SW480 (cell line): ENCODE measurements at regions not wholly inside any gene's neighbourhood (a gene's known extent, or its start where the extent isn't known, plus 50 kb on each side); places are given as distances from the start of the nearest gene placed in this dataset.
"Not testable (repeated sequence)": the region's sequence is repeated elsewhere in the genome, so short reads cannot be mapped to it uniquely, and the experiment has no call there.

Experiments
- DNase-seq: peaks from one replicate; pipeline ENCODE4 v3.0.0-alpha.2; 2016; ENCODE audit warnings: low spot score

- DNase-seq, result no peak
These were observed 317.6 kb downstream of the LNPK start for GRCh38 chr2:175684466-175684865.

GRCh38 chr2:175679728-175680127 lies 322.3 kb downstream of the LNPK start:
- DNase-seq, result no peak

GRCh38 chr2:175679231-175679630 lies 322.8 kb downstream of the LNPK start:
- no peak for DNase-seq

GRCh38 chr2:175677880-175678279 lies 324.2 kb downstream of the LNPK start:
- DNase-seq, result no peak

- no peak for DNase-seq
These were observed 325.3 kb downstream of the LNPK start for GRCh38 chr2:175676813-175677212.

- DNase-seq, result not testable (repeated sequence)
These were observed 333.3 kb downstream of the LNPK start for GRCh38 chr2:175668804-175669203.

GRCh38 chr2:175662335-175662734 lies 339.7 kb downstream of the LNPK start:
- DNase-seq, result no peak

GRCh38 chr2:175648577-175649063 lies 353.4 kb downstream of the LNPK start:
- DNase-seq, result no peak

- no peak for DNase-seq
These were observed 355.0 kb downstream of the LNPK start for GRCh38 chr2:175647058-175647457.

GRCh38 chr2:175640655-175641054 lies 361.4 kb downstream of the LNPK start:
- no peak for DNase-seq

- no peak for DNase-seq
These were observed 368.8 kb downstream of the LNPK start for GRCh38 chr2:175633227-175633626.

- no peak for DNase-seq
These were observed 370.8 kb downstream of the LNPK start for GRCh38 chr2:175631245-175631623.

- DNase-seq, result no peak
These were observed 371.5 kb downstream of the LNPK start for GRCh38 chr2:175630280-175631244.

- DNase-seq, result no peak
These were observed 373.8 kb downstream of the LNPK start for GRCh38 chr2:175628243-175628642.

- DNase-seq, result no peak
These were observed 374.7 kb downstream of the LNPK start for GRCh38 chr2:175627405-175627804.

- no peak for DNase-seq
These were observed 375.3 kb downstream of the LNPK start for GRCh38 chr2:175626796-175627195.

- DNase-seq, result no peak
These were observed 377.3 kb downstream of the LNPK start for GRCh38 chr2:175624785-175625184.

- no peak for DNase-seq
These were observed 377.8 kb downstream of the LNPK start for GRCh38 chr2:175624211-175624761.

GRCh38 chr2:175621821-175622220 lies 380.2 kb downstream of the LNPK start:
- DNase-seq, result no peak

GRCh38 chr2:175620106-175620505 lies 382.0 kb downstream of the LNPK start:
- DNase-seq, result no peak

GRCh38 chr2:175619179-175620045 lies 382.7 kb downstream of the LNPK start:
- DNase-seq, result no peak

- peak; percentile 10 for DNase-seq
These were observed 389.8 kb downstream of the LNPK start for GRCh38 chr2:175612280-175612679.
